ENCODE measurements at regions not wholly inside any gene's neighbourhood (a gene's known extent, or its start where the extent isn't known, plus 50 kb on each side); places are given as distances from the start of the nearest gene placed in this dataset.

DNA sequence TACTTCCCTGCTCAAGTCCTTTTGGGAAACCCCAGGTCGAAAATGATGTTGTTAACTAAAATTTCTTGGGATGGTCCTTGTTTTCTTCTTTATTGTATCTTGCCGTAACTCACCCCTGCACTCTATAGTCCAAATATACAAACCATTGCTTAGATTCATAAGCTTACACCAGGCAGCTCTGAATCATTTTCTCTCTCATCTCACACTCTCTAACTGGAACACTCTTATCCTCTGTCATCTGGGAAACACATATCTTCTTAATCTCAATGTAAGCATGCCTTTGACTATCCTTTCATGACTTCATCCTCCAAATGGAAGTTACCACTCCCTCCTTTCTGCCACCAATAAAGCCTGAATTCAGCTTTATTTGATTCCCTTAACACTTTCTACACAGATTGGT lies 175.8 kb upstream of the ANK3 start:
- Histone ChIP-seq H3K9me3 (no peaks in the 10 kb centered on the region), H3K4me3 (no peak overlapping the region), H3K4me1 (ENCODE audit: insufficient read depth) (peaks cover 1% of the 10 kb centered on the region), H3K36me3 (no peaks in the 10 kb centered on the region), H3K27ac (no peak overlapping the region), H3K27me3 (no peaks in the 10 kb centered on the region)
- TF ChIP-seq, protein P1, sequence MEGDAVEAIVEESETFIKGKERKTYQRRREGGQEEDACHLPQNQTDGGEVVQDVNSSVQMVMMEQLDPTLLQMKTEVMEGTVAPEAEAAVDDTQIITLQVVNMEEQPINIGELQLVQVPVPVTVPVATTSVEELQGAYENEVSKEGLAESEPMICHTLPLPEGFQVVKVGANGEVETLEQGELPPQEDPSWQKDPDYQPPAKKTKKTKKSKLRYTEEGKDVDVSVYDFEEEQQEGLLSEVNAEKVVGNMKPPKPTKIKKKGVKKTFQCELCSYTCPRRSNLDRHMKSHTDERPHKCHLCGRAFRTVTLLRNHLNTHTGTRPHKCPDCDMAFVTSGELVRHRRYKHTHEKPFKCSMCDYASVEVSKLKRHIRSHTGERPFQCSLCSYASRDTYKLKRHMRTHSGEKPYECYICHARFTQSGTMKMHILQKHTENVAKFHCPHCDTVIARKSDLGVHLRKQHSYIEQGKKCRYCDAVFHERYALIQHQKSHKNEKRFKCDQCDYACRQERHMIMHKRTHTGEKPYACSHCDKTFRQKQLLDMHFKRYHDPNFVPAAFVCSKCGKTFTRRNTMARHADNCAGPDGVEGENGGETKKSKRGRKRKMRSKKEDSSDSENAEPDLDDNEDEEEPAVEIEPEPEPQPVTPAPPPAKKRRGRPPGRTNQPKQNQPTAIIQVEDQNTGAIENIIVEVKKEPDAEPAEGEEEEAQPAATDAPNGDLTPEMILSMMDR (IDR thresholded peaks at IDR 0.05): no peak
- TF ChIP-seq EP300 (IDR thresholded peaks at IDR 0.05) (no peak), POLR2A (IDR thresholded peaks at IDR 0.05) (no peak)
- no peak for DNase-seq
- 84 to 88% (median 84%) methylated on average over 2 of the region's 2 CpGs for WGBS, 3 donors
- intact Hi-C loops (cut with DNase I): no loop called here

DNA sequence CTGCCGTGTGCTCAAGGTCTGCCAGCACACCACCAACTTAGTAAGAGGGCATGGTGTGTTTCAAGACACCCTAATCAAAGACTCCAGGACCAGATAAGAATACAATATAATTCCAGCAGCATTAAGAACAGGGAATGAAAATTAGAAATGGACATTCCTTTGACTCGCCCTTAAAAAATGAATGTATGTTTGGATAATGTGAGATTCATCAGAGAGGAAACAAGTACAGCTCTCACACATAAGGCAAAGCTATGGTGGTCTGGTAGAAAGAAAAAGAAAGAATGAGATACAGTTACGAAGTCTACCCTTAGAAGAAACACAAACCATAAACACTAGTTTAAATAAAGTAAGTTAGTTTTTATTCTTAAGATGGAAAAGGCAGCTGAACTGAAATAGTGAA lies 174.8 kb upstream of the ANK3 start:
- no peak for TF ChIP-seq EP300 (IDR thresholded peaks at IDR 0.05)
- TF ChIP-seq POLR2A (IDR thresholded peaks at IDR 0.05): no peak
- TF ChIP-seq, protein P1 (IDR thresholded peaks at IDR 0.05): no peak
- no peaks in the 10 kb centered on the region for H3K27me3 ChIP-seq
- peaks cover 1% of the 10 kb centered on the region for H3K4me1 ChIP-seq (ENCODE audit: insufficient read depth)
- H3K4me3 ChIP-seq: no peak overlapping the region
- no peaks in the 10 kb centered on the region for H3K36me3 ChIP-seq
- DNase-seq: no peak
- no peak overlapping the region for H3K27ac ChIP-seq
- 79 to 93% (median 87%) methylated on average over 3 of the region's 3 CpGs for WGBS, 3 donors
- intact Hi-C loops (cut with DNase I): no loop called here
- H3K9me3 ChIP-seq: no peaks in the 10 kb centered on the region

DNA sequence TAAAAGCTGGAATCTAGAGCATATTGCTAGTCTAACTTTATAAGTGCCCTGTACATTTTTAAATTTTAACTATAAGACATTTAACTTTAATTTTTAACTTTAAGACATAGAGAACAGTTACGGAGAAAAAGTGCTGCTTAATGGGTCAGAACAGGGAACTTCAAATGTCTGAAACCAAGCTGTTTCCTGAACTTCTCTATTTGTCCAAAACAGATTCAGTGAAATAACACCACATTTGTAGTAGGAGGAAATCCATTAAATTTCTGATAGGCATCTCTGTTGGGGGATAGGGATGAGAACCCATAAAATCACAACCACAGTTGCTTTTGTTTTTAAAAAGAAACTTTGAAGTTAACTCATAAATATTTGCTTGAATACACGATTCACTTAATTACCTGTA lies 170.8 kb upstream of the ANK3 start:
- Histone ChIP-seq H3K27ac (no peak overlapping the region), H3K27me3 (no peaks in the 10 kb centered on the region), H3K9me3 (no peaks in the 10 kb centered on the region), H3K4me3 (no peak overlapping the region), H3K4me1 (ENCODE audit: insufficient read depth) (peaks cover 1% of the 10 kb centered on the region), H3K36me3 (no peaks in the 10 kb centered on the region)
- 71 to 87% (median 86%) methylated on average over 2 of the region's 2 CpGs for WGBS, 3 donors
- TF ChIP-seq EP300 (IDR thresholded peaks at IDR 0.05) (no peak), POLR2A (IDR thresholded peaks at IDR 0.05) (no peak)
- TF ChIP-seq, protein P1 (IDR thresholded peaks at IDR 0.05): no peak
- intact Hi-C loops (cut with DNase I): no loop called here
- no peak for DNase-seq

DNA sequence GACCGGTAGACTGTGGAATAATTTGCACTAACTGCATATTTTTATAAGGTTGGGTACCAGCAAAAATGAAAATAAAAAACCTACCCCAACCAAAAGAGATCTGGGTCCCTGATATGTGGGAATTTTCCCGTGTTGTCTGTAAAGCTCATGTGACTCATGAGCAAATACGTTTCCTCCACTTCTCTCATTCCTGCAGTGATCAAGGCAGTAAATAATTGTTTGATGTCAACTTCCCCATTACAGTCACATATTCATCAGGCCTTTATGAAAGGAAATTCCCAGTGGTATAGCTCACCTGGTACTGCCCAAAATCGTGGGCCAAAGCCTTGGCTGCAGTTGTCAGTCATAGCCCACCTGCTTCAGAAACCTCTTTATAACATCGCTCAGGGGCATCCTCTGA lies 166.0 kb upstream of the ANK3 start:
- Histone ChIP-seq H3K27me3 (no peaks in the 10 kb centered on the region), H3K27ac (no peak overlapping the region), H3K4me3 (no peak overlapping the region), H3K4me1 (ENCODE audit: insufficient read depth) (no peaks in the 10 kb centered on the region), H3K9me3 (no peaks in the 10 kb centered on the region), H3K36me3 (no peaks in the 10 kb centered on the region)
- TF ChIP-seq, protein P1 (IDR thresholded peaks at IDR 0.05): no peak
- TF ChIP-seq POLR2A (IDR thresholded peaks at IDR 0.05) (no peak), EP300 (IDR thresholded peaks at IDR 0.05) (no peak)
- intact Hi-C loops (cut with DNase I): no loop called here
- WGBS, 3 donors: 84 to 89% (median 88%) methylated on average over 5 of the region's 5 CpGs
- no peak for DNase-seq

DNA sequence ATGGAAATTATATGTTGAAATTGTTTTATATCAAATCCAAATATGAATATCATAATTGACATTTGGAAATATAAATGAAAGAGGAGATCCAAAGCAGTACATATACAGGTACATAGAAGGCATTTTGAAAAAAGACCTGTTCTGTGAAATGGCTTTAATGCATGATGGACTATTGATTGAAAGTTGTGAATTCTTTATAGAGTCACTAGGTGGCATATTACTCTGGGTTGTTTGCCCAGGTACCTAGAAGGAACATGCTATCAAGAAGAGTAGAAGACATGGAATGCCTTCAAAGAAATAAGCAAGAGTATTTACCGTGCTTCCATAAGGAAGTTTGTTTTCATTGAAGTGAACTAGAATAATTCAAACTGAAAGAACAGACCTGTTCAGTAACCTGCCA lies 160.0 kb upstream of the ANK3 start:
- intact Hi-C loops (cut with DNase I): no loop called here
- H3K4me1 ChIP-seq (ENCODE audit: insufficient read depth): no peaks in the 10 kb centered on the region
- WGBS, 3 donors: 48 to 69% (median 64%) methylated on average over 1 of the region's 1 CpG
- DNase-seq: no peak
- H3K4me3 ChIP-seq: no peak overlapping the region
- H3K27ac ChIP-seq: no peak overlapping the region
- no peaks in the 10 kb centered on the region for H3K36me3 ChIP-seq
- no peaks in the 10 kb centered on the region for H3K9me3 ChIP-seq
- no peaks in the 10 kb centered on the region for H3K27me3 ChIP-seq
- TF ChIP-seq POLR2A (IDR thresholded peaks at IDR 0.05) (no peak), EP300 (IDR thresholded peaks at IDR 0.05) (no peak)
- TF ChIP-seq, protein P1 (IDR thresholded peaks at IDR 0.05): no peak

Data from ovary (tissue), 7 donors.